ENCODE measurements at regions not wholly inside any gene's neighbourhood (a gene's known extent, or its start where the extent isn't known, plus 50 kb on each side); places are given as distances from the start of the nearest gene placed in this dataset.
A peak's percentile ranks its signal among the peaks of the same experiment; 100 is the strongest.

DNA sequence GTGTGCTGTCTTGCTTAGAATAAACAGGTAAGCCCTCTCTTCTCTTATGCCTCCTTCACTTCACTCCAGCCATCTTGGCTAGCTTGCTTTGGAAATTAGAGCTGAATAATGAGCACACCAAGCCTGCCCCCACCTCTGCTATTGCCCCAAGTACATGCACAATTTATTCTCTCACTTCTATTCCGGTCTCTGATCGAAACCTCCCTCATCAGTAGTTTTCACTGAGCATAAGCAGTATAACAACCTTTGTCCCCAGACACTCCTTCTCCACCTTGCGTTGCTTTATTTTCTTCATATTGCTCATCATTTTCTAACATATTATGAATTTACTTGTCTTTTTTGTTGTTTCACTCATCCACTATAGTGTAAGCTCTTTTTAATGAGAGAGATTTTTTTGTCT is 253.4 kb downstream of the GXYLT1 start:
- DNase-seq (ENCODE audit: low spot score): no peak

DNA sequence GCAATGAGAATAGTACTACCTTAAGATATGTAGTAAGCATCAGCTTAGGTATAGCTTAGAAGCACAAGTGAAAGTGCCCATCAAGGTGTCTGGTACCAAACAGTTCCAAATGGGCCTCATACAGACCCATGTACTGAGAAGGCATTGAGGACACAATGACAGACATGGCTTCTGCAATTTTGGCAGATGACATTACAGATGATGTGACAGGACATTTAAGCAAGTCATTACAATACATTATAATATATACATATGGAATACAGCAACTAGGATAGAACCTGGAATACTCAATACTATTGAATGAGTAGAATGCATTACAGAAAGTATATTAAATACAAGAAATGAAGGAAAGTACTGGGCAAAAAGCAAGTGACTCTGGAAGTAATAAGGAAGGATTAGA is 256.4 kb downstream of the GXYLT1 start:
- DNase-seq (ENCODE audit: low spot score): no peak

DNA sequence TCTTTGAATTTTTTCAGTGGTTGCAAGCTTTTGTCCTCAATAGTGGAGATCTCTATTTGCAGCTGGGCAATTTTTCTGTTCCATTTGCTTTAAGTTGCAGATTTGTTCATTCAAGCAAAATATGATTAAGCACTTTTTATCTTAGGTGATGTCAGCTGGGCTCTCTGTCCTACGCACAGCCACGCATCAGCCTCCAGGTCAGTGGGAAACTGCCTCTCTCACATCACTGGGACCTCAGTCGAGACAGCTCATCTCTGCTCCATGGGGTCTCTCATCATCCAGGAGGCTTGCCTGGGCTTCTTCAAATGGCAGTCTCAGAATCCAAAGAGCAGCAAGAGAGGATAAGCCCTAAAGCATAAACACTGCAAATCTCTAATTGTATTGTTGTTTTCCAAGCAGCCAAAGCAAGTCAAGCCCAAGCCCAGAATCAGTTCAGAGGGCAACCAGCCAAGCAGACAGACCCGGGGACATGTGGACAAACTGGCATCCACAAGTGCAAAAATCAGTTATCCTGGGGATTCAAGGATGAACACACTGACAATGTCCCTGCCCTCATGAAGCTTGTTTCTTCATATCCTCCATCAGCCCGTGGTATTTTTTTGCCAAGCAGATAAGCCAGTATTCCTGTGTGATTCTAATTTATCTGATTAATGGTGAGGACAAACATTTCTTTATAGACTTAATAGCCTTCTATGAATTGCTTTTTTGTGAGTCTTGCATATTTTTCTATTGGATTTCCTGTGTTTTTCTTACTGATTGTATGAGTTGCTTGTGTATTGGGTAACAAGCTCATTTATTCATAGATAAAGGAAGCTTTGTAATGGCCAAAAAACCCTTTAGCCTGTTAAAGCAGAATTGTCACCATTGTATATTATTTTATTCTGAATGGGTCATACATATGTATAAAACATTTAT is 262.5 kb downstream of the GXYLT1 start:
- peak; percentile 16 for DNase-seq (ENCODE audit: low spot score)

DNA sequence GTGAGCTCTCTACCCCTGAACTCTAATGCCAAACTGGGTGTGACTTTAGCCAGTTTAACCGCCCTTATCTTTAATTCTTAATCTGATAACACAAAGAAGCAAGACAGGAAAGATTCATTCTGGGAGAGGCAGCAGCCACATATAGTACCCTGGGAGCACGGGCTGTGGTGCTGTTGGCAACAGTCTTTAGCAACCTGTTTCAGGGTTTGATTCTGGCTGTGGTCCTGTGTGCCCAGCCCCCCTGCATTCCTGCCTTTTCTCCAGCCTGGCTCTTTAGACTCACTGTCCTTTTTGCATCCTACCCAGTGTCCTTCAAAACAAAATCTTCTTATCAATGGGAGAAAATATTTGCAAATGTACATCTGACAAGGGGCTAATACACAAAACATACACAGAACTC is 275.2 kb downstream of the GXYLT1 start:
- DNase-seq (ENCODE audit: low spot score): no peak

DNA sequence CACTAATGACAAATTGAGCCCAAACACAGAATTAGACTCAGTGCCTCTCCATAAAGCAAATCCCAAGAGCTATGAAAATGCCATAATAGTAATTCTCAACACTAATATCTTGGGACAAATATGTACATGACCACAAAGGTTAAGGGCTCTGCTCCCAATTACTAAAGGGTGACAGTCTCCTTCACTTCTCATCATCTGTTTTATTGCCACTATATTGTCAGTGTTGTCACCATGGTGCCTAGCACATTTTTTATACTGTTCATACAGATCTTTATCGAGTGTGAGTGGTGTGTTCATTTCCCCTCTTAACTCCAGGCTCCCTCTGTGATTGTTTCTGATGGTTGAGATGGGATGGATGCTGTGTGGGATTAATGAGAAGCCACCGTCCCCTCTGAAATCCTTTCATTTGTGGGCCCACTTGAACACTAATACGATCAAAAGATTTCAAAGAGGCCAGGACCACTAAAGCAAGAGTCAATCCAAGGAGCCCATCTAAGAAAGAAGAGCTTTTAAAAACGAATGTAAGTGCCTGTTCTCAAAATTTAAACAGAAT is 277.7 kb downstream of the GXYLT1 start:
- DNase-seq (ENCODE audit: low spot score): no peak

DNA sequence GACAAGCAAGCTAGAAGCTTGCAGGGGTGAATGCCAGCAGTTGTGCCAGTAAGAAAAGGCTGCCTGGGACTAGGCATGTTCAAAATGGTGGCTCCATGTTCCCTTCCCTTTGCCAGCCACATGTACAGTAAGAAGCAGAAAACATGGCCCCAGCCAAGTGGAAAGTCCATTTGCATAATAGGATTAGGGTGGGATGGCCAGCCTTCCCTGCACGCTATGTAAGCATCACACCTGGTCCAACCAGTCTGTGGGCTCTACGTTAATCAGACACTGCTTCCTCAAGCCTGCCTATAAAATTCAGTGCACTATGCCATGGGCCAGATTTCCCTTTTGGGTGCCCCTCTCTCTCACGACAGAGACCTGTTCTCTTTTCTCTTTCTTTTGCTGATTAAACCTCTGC is 288.4 kb downstream of the GXYLT1 start:
- no peak for DNase-seq (ENCODE audit: low spot score)

DNA sequence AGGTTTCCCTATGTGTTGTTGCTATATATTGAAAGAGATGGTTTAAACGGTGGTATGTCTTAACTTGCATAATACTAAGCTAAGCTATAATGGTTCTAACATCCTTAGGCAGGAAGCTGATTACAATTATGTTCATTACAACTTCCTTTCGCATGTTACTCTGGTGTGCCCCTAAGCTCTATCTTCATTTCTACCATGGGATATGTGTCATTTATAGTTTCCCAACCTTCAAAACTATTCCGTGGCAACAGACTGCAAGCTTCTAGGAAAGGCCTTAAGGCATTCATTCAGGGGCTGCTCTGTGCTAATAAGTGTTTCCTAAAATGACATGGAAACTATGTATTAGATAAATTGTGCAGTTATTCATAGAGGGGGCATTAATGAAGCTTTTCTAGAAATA is 294.6 kb downstream of the GXYLT1 start:
- no peak for DNase-seq (ENCODE audit: low spot score)

DNA sequence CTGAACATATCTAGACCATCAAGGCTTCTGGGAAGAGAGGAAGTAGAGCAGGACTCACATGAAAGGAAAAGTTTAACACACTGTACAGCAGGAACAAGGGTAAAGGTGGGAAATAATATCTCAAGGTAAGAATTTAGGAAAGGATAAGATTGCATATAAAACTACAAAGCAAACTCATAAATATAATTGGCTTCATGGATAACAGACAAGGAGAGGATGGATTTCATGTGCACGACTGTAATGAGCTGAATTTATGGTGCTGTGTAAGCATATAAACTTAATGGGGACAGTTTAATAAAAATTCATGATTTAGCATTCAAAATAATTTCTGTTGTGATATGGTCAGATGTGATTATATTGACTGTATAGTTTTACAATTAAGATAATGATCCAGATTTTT is 298.0 kb downstream of the GXYLT1 start:
- DNase-seq (ENCODE audit: low spot score): no peak

DNA sequence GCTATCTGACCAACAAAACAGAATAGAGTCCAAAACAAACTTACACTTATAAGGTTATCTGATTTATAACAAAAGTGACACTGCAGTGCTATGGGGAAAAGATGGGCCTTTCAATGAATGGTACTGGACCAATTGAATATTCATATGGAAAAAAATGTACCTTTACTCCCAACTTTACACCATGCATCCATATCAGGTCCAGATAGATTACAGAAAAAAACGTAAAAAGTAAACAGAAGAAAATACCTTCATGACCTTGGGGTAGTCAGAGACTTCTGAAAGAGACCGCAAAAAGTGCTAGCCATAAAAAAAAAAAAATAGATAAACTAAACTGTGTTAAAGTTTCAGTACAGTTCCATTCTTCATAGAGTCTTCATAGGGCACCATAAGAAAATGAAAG is 308.3 kb downstream of the GXYLT1 start:
- DNase-seq (ENCODE audit: low spot score): no peak

DNA sequence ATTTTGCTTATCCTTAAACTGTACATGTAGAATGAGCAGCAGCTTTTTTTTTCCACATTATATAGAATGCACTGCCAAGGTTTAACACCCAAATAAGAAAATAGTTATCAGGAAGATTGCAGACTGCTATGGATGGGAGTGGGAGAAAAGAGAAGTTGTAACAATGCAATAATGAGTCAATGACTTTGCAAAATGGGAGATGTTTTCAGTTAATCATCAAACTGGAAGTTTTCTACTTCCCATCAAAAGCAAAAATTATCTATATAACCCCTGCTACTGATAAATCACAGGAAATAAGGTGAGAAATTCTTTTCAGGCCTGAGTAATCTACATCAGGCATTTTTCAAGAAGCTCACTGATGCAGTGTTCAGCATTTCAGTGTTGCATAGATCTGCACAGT is 309.1 kb downstream of the GXYLT1 start:
- no peak for DNase-seq (ENCODE audit: low spot score)

DNA sequence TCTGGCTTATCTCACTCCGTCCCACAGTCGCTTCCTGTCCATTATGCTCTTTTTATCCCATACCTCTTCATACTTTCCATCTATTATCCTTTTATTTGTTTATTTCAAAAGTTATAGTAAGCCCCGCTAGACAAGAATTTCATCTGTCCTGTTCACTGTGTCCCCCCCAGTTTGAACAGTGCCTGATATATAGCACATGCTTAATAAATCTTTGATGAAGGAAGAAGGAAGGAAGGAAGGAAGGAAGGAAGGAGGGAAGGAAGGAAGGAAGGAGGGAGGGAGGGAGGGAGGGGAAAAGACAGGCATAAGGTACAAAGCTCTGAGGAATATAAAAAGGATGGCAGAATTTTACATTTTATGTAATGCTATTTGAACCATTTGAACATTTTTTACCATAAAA is 324.7 kb downstream of the GXYLT1 start:
- DNase-seq (ENCODE audit: low spot score): no peak

DNA sequence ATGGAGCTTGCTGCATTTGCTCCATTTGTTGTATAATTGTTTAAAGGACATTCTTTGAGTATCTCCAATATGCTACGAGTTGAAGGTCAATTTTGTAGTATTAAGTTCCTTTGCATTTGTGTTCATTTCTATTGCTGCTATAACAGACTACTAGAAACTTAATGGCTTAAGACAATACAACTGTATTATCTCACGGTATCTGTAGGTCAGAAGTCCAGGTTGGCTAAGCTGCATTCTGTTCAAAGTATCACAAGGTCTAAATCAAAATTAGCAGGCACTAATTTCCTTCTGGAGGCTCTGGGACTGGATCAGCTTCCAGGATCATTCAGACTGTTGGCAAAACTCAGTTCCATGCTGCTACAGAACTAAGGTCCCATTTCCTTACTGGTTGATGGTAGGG is 340.6 kb downstream of the GXYLT1 start:
- no peak for DNase-seq (ENCODE audit: low spot score)

DNA sequence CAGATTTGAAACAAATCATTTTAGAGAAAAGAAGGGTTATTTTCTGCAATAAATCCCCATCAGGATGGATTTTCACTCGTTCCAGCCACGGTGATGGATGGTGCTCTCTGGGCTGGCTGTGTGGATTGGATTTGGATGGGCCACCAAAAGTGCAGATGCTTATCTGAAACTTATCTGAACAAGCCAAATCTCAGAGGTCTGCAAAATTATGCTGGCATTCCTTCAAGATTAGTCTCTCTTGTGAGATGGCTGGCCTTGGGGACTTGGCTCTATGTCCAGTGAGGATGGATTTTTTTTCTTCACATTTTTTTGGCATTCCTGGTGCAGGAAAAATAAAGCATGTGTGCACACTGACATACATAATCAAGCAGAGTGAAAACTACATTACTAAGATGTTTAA is 341.9 kb downstream of the GXYLT1 start:
- DNase-seq (ENCODE audit: low spot score): no peak

DNA sequence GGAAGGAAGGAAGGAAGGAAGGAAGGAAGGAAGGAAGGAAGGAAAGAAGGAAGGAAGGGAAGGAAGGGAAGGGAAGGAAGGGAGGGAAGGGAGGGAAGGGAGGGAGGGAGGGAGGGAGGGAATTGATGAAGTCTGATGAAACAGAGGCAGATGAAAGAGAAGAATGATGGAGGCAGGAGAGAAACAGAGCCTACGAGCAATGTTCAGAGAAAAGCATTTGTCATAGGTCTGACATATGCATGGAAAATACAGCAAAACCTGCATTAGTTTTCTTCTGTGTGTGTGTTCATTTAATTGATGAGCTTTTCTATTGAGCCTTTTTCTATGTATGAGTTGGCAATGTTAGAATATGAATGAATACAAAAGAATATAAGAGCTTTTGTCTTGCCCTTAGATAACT is 343.4 kb downstream of the GXYLT1 start:
- no peak for DNase-seq (ENCODE audit: low spot score)

DNA sequence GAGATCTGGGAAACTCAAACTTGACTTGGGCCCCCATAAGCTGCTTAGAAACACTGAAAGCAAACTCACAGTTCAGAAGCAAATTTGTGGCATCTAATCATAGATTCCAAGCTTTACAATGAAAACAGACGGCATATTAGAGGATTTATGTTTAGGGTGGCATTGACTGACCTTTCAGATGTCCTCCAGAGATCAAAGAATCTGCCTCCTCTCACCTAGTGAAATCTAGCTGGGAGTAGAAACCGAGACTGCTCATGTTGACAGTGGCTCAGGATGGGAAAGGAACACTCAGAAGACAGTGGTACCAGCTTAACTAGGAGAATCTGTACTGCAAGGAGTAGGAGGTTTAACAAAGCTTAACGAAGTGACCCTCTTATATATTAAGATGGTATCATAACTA is 345.0 kb downstream of the GXYLT1 start:
- DNase-seq (ENCODE audit: low spot score): no peak

DNA sequence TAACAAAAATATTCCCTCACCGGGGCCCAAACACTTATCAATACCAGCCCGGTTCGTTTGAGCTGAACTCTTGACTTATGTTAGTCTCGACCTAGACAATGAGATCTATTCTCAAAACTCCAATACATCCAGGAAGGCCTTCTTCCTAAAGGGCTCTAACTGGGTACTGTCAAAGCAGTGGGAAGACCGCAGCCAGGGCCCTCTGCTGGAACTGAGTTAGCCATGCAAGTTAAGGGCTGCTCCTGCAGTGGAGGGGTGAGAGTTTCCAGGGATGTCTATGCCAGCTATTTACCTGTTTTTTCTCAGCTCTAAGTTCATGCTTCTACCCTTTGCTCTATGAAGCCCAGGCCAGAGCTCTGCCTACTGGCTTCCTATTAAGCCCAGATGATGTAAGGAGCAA is 348.8 kb downstream of the GXYLT1 start:
- DNase-seq (ENCODE audit: low spot score): no peak

DNA sequence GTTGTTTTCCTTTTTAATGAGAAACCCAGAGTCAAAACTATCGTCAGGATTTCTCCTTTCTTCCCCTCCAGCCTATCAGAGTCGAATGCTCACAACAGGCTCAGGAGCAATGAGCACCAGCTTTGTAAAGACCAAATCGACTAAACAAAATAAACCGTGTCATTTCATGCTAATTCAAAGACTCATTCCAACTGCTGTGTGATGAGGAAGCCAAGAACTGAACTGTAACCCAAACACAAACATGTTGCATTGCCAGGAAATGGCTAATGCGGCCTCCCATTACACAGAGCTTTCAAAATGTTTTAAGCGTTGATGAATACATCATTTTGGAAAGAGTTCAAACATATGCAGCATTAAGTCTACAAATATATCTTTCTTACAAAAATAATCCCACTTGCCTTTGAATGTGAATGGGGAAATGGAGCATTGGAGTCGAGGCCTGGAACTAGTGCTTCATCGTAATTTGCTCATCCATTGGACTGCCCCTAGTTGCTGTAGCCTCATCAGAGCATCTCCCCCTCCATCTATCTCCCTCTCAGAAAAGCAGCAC is 349.5 kb downstream of the GXYLT1 start:
- DNase-seq (ENCODE audit: low spot score): no peak

DNA sequence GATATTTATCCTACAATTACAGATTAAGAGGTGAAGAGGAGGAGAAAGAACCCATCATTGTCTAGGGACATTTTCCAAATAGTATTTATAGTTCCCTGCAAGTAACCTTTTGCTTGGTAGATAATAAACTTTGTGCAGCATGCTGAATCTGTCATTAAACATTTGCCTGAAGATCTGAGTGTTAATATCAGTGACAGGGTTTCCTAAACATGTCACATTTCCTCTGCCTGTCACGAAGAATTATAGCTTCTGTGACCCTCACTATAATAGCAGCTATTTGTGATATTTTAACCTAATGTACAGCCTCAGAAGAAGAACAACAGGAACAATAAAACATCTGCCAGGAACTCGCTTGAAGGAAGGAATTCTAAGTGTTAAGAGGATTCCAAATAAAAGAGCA is 350.3 kb downstream of the GXYLT1 start:
- DNase-seq (ENCODE audit: low spot score): no peak

DNA sequence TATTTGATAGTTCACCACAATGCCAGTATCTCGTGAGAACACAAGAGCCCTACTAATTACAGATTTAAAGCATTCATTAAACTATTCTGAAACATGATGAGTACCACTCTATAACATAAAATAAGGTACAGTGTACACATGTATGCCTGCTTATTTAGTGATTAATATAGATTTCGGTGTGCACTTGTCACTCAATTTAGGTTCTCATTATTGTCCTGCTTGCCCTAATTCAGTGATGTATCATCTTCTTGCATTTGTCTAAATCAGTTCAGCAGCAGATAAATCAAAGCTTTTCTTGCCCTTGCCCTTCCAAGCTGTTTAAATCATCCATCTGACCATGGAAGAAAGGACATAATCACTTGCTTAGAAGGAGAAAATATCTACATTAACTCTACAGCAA is 359.7 kb downstream of the GXYLT1 start:
- DNase-seq (ENCODE audit: low spot score): no peak

DNA sequence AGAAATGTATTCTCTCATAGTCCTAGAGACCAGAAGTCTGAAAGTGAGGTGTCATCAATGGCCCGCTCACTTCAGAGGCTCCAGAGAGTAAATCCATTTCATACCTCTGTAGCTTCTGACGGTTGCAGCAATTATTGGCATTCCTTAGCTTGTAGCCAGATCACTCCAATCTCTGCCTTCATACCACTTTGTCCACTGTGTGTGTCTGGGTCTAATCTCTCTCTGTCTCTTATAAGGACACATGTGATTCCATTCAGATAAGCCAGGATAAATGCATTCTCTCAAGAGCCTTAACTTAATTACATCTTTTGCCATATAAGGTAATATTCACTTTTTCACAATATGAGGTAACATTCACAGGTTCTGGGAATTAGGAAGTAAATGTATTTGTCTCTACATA is 365.7 kb downstream of the GXYLT1 start:
- DNase-seq (ENCODE audit: low spot score): no peak

DNA sequence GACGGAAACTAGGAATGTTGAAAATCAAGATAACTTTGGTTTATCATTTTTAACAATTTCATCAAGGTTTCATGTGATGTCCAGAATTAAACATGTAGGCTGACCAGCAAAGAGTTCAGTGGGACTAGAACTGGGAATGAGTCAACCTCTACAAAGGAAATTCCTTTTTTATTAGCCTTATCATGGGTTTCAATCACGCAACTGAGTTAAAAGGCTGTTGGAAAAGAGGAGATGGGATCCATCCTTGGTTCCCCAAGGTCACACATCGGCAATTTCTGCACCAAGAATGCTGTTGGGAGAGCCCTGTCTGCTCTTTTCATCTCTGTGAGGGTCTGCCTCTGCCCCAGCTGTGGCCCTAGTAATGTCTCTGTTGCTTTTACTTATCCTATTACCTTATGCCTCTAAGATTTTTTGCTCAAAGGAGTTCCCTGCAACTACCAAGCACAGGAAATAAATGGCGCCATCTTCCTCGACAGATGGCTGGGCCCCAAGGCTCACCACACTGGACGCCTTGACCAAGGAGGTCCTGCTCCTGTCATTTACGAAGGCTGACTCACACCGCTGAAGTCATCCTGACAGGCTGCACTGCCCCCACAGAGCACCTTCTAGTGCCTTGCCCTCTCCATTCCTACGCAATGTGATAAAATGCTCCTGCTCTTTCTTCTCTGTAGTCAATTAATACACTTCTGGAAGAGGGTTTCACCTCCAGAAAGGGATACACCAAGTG is 367.4 kb downstream of the GXYLT1 start:
- DNase-seq (ENCODE audit: low spot score): no peak

DNA sequence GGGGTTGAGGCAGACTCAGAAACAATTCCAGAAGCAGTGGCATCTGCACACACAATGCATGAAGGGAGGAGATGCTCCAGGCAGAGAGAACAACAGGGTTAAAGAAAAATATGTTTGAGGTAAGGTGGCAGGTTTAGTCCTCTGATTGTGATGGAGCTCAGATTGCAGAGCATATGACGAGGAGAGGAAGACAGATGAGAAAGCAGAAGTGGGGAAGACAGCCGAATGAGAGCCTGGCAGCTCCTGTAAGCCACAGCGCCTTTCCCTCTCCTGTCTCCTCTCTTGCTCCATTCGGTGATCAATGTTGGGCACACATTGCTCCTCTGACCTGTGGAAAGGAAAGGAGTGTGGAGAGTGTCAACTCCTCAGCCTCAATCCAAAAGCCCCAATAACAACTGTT is 372.2 kb downstream of the GXYLT1 start:
- no peak for DNase-seq (ENCODE audit: low spot score)

DNA sequence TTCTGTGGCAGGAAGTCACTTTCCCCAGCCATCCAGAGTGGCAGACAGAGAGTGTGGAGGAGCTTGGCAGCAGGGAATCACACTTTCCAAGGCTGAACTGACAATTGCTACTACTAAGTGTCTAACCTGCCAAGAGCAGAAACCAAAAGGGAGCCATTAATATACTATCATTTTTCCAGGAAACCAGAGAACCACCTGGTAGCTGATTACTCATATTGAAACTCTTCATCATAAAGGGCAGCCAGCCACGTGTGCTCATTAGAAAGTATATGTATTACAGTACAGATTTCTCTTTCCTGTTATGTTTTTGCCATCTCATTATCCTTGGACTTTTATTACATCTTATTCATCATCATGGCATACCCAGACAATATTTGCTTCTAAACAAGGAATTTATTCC is 374.9 kb downstream of the GXYLT1 start:
- no peak for DNase-seq (ENCODE audit: low spot score)

All from globus pallidus (tissue), 1 donor.